Endothelial cell of umbilical vein (primary cell): ENCODE measurements at regions not wholly inside any gene's neighbourhood (a gene's known extent, or its start where the extent isn't known, plus 50 kb on each side); places are given as distances from the start of the nearest gene placed in this dataset.

Experiments used
- EZH2 ChIP-seq: IDR thresholded peaks from 2 replicates; pipeline ENCODE4 v1.6.1; 2012; ENCODE audit warnings: borderline replicate concordance, low read depth, mild to moderate bottlenecking, moderate library complexity, low read length, inconsistent platforms; ENCODE audit not compliant: severe bottlenecking
- MYC ChIP-seq: IDR thresholded peaks from one replicate; pipeline ENCODE4 v1.6.1; 2011; ENCODE audit warnings: mild to moderate bottlenecking, low read depth, low read length
- POLR2A ChIP-seq: IDR thresholded peaks from 2 replicates; pipeline ENCODE4 v1.6.1; 2012; ENCODE audit warnings: low read depth, mild to moderate bottlenecking, control low read depth, low read length
- POLR2AphosphoS5 ChIP-seq: IDR thresholded peaks from 2 replicates; pipeline ENCODE4 v1.6.1; 2012; ENCODE audit warnings: low read depth, mild to moderate bottlenecking, control low read depth, low read length, moderate library complexity; ENCODE audit not compliant: insufficient read depth
- TF ChIP-seq, protein P1 (sequence below), 2 donors: IDR thresholded peaks; 1 replicate in 1 of 2; 2 replicates in 1 of 2; pipeline ENCODE4 v1.5.1; 2011; ENCODE audit warnings: low read length in 2 of 2, mild to moderate bottlenecking in 2 of 2, moderate library complexity in 2 of 2, control low read depth in 1 of 2, inconsistent platforms in 1 of 2, low read depth in 1 of 2; ENCODE audit not compliant: insufficient read depth in 1 of 2; ENCODE audit errors: extremely low read depth in 1 of 2

DNA sequence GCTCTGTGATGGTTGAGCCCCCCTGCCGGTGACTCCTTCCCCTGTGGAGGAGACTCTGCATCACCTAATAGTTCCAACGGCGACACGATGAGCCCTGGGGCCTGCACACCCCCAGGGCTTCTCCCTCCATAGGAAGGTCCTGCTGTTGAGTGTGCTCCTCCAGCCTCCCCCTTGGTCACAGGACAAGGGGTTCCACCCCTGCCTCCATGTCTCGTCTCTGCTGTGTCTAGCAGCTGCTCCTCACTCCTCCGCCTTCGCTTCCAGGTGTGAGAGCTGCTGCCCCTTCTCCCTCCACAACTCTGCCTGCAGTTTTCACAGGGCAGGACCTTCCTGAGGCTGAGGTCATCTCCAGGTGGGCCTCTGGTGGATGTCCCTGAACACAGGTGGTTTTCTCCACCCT, 1416.1 kb downstream of the TBC1D22A start:
- no peak for TF ChIP-seq POLR2AphosphoS5
- TF ChIP-seq, protein P1, sequence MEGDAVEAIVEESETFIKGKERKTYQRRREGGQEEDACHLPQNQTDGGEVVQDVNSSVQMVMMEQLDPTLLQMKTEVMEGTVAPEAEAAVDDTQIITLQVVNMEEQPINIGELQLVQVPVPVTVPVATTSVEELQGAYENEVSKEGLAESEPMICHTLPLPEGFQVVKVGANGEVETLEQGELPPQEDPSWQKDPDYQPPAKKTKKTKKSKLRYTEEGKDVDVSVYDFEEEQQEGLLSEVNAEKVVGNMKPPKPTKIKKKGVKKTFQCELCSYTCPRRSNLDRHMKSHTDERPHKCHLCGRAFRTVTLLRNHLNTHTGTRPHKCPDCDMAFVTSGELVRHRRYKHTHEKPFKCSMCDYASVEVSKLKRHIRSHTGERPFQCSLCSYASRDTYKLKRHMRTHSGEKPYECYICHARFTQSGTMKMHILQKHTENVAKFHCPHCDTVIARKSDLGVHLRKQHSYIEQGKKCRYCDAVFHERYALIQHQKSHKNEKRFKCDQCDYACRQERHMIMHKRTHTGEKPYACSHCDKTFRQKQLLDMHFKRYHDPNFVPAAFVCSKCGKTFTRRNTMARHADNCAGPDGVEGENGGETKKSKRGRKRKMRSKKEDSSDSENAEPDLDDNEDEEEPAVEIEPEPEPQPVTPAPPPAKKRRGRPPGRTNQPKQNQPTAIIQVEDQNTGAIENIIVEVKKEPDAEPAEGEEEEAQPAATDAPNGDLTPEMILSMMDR (IDR thresholded peaks at IDR 0.05; ENCODE audit: extremely low read depth in 1 of 2, insufficient read depth in 1 of 2, low read depth in 1 of 2, low read length in 2 of 2): no peak
- TF ChIP-seq EZH2: no peak
- TF ChIP-seq POLR2A: no peak
- TF ChIP-seq MYC: no peak
